Stomach smooth muscle (tissue), 2 donors: ENCODE measurements at regions not wholly inside any gene's neighbourhood (a gene's known extent, or its start where the extent isn't known, plus 50 kb on each side); places are given as distances from the start of the nearest gene placed in this dataset.
"Not testable (repeated sequence)": the region's sequence is repeated elsewhere in the genome, so short reads cannot be mapped to it uniquely, and the experiment has no call there.

ENCODE experiments used
- H3K27ac ChIP-seq: one replicate; pipeline ENCODE4 v1.7.0; 2013; ENCODE audit warnings: mild to moderate bottlenecking, low read length, inconsistent platforms
- H3K27me3 ChIP-seq, 2 donors: one replicate each; pipeline ENCODE4 v1.7.0; 2013; ENCODE audit warnings: low read length in 2 of 2; ENCODE audit not compliant: insufficient read depth in 2 of 2, control insufficient read depth in 1 of 2
- H3K36me3 ChIP-seq, 2 donors: one replicate each; pipeline ENCODE4 v1.7.0; 2013; ENCODE audit warnings: low read length in 2 of 2; ENCODE audit not compliant: control insufficient read depth in 2 of 2, insufficient read depth in 2 of 2
- H3K4me1 ChIP-seq: one replicate; pipeline ENCODE4 v1.7.0; 2013; ENCODE audit warnings: low read length; ENCODE audit not compliant: control insufficient read depth, insufficient read depth
- H3K4me3 ChIP-seq, 2 donors: one replicate each; pipeline ENCODE4 v1.7.0; 2013; ENCODE audit warnings: low read length in 2 of 2
- H3K9ac ChIP-seq, 2 donors: one replicate each; pipeline ENCODE4 v1.7.0; 2013; ENCODE audit warnings: low read length in 2 of 2, mild to moderate bottlenecking in 1 of 2
- H3K9me3 ChIP-seq, 2 donors: one replicate each; pipeline ENCODE4 v1.7.0; 2013; ENCODE audit warnings: low read length in 2 of 2; ENCODE audit not compliant: control insufficient read depth in 2 of 2
- donor health status: healthy.
- donor health status: Pancreatic carcinoma.

- Histone ChIP-seq H3K4me1 (no peaks in the 10 kb centered on the region), H3K27ac (no peak overlapping the region), H3K9me3 (no peaks in the 10 kb centered on the region), H3K9ac (no peak overlapping the region), H3K4me3 (no peak overlapping the region), H3K36me3 (no peaks in the 10 kb centered on the region), H3K27me3 (no peaks in the 10 kb centered on the region)
These were observed 69.4 kb upstream of the GAS1 start for GRCh38 chr9:87016681-87017080.

- no peak overlapping the region for H3K27ac ChIP-seq
- H3K9ac ChIP-seq = no peak overlapping the region
- no peaks in the 10 kb centered on the region for H3K4me1 ChIP-seq
- H3K4me3 ChIP-seq = no peak overlapping the region
- no peaks in the 10 kb centered on the region for H3K36me3 ChIP-seq
- H3K9me3 ChIP-seq = no peaks in the 10 kb centered on the region
- H3K27me3 ChIP-seq = no peaks in the 10 kb centered on the region
These were observed 73.1 kb upstream of the GAS1 start for GRCh38 chr9:87020169-87020950.

- Histone ChIP-seq H3K9ac (no peak overlapping the region), H3K4me1 (no peaks in the 10 kb centered on the region), H3K4me3 (no peak overlapping the region), H3K27me3 (no peaks in the 10 kb centered on the region), H3K27ac (no peak overlapping the region), H3K36me3 (no peaks in the 10 kb centered on the region), H3K9me3 (no peaks in the 10 kb centered on the region)
These were observed 74.9 kb upstream of the GAS1 start for GRCh38 chr9:87022178-87022577.

DNA sequence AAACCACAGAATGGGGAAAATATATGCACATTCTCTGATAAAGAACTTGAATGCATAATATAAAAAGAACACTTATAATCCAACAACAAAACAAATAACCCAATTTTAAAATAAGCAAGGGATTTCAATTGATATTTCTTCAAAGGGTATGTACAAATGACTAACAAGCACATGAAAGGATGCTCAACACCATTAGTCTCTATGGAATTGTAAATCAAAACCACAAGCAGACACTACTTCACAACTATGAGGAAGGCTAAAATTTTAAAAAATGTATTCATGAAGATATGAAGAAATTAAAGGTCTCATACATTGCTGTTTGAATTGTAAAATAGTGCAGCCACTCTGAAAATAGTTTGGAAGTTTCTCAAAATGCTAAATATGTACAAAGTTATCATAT is 78.9 kb upstream of the GAS1 start:
- Histone ChIP-seq H3K9ac (no peak overlapping the region), H3K9me3 (no peaks in the 10 kb centered on the region), H3K27ac (no peak overlapping the region), H3K36me3 (no peaks in the 10 kb centered on the region), H3K4me3 (no peak overlapping the region), H3K4me1 (no peaks in the 10 kb centered on the region), H3K27me3 (no peaks in the 10 kb centered on the region)

DNA sequence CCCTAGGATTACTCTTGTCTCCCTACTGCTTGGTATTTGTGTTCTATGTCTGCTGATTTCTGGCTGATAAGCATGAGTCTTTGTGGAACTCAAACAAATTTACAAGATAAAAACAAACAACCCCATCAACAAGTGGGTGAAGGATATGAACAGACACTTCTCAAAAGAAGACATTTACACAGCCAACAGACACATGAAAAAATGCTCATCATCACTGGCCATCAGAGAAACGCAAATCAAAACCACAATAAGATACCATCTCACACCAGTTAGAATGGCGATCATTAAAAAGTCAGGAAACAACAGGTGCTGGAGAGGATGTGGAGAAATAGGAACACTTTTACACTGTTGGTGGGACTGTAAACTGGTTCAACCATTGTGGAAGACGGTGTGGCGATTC is 81.5 kb upstream of the GAS1 start:
- not testable (repeated sequence) for H3K27me3 ChIP-seq, H3K4me1 ChIP-seq, H3K4me3 ChIP-seq, H3K36me3 ChIP-seq, H3K27ac ChIP-seq, H3K9ac ChIP-seq, H3K9me3 ChIP-seq

- no peak overlapping the region for H3K9ac ChIP-seq
- H3K4me3 ChIP-seq = no peak overlapping the region
- no peaks in the 10 kb centered on the region for H3K27me3 ChIP-seq
- H3K27ac ChIP-seq = no peak overlapping the region
- peaks cover 3% of the 10 kb centered on the region for H3K4me1 ChIP-seq
- H3K36me3 ChIP-seq = no peaks in the 10 kb centered on the region
- no peaks in the 10 kb centered on the region for H3K9me3 ChIP-seq
These were observed 82.6 kb upstream of the GAS1 start for GRCh38 chr9:87029905-87030304.

- no peaks in the 10 kb centered on the region for H3K27me3 ChIP-seq
- no peaks in the 10 kb centered on the region for H3K9me3 ChIP-seq
- peaks cover 11% of the 10 kb centered on the region for H3K4me1 ChIP-seq
- no peak overlapping the region for H3K4me3 ChIP-seq
- peak overlapping the region; percentile 74 for H3K27ac ChIP-seq
- H3K9ac ChIP-seq = no peak overlapping the region
- H3K36me3 ChIP-seq = no peaks in the 10 kb centered on the region
These were observed 87.5 kb upstream of the GAS1 start for GRCh38 chr9:87034841-87035240.

GRCh38 chr9:87035879-87036278 is 88.6 kb upstream of the GAS1 start:
- Histone ChIP-seq H3K9ac (no peak overlapping the region), H3K36me3 (no peaks in the 10 kb centered on the region), H3K27me3 (no peaks in the 10 kb centered on the region), H3K4me1 (peaks cover 11% of the 10 kb centered on the region), H3K9me3 (peaks cover 0 to 3% of the 10 kb centered on the region in 2 donors), H3K27ac (peak overlapping the region; percentile 74), H3K4me3 (no peak overlapping the region)

DNA sequence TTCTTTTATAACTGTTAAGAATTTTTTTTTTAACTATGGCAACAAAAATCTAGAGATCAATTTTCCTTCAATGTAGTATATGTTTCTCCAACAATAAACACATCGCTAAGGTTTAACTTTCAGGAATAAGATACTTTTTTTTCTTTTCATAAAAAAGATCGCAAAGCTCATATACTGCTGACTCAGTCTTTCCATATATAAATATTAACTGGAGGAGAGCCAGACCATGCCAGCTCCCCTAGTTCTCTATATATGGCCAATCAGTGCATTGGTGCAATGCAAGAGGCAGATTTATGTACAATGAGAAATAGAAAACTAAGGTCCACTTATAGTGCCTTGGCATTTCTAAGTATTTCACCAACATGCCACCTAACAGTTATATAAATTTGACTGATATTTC is 89.2 kb upstream of the GAS1 start:
- no peaks in the 10 kb centered on the region for H3K27me3 ChIP-seq
- H3K4me3 ChIP-seq = no peak overlapping the region
- peaks cover 0 to 3% of the 10 kb centered on the region in 2 donors for H3K9me3 ChIP-seq
- H3K36me3 ChIP-seq = no peaks in the 10 kb centered on the region
- H3K4me1 ChIP-seq = peaks cover 11% of the 10 kb centered on the region
- H3K27ac ChIP-seq = peak overlapping the region; percentile 74
- no peak overlapping the region for H3K9ac ChIP-seq

DNA sequence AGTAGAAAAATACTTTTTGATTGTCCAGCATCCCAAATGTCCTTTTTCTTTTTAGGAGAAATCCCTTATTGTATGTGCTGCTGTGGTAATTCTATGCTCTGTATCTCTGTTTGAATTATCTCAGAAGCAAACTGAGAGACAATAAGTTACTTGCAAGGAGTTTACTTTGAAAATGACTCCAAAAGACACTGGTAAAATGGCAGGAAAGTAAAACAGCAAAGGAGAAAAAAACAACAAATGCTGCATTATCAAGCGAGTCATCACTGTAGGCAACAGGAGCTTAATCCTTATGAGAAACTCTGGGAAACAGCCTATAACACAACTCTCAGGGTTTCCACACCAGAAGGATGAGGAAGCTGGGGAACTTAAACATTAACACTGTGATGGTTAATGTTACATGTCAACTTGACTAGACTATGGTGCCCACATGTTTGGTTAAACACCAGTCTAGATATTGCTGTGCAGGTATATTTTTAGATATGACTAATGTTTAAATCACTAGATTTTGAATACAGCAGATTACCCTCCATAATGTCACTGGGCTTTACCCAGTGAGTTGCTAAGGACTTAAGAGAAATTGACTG is 92.6 kb upstream of the GAS1 start:
- Histone ChIP-seq H3K9ac (no peak overlapping the region), H3K4me3 (no peak overlapping the region), H3K9me3 (peaks cover 0 to 3% of the 10 kb centered on the region in 2 donors), H3K27ac (no peak overlapping the region), H3K27me3 (no peaks in the 10 kb centered on the region), H3K4me1 (peaks cover 9% of the 10 kb centered on the region), H3K36me3 (no peaks in the 10 kb centered on the region)

GRCh38 chr9:87040410-87041009 is 93.2 kb upstream of the GAS1 start:
- Histone ChIP-seq H3K9me3 (peaks cover 0 to 3% of the 10 kb centered on the region in 2 donors), H3K9ac (no peak overlapping the region), H3K36me3 (no peaks in the 10 kb centered on the region), H3K27ac (no peak overlapping the region), H3K4me3 (no peak overlapping the region), H3K4me1 (peaks cover 7% of the 10 kb centered on the region), H3K27me3 (no peaks in the 10 kb centered on the region)
